ENCODE measurements at regions not wholly inside any gene's neighbourhood (a gene's known extent, or its start where the extent isn't known, plus 50 kb on each side); places are given as distances from the start of the nearest gene placed in this dataset.

DNA sequence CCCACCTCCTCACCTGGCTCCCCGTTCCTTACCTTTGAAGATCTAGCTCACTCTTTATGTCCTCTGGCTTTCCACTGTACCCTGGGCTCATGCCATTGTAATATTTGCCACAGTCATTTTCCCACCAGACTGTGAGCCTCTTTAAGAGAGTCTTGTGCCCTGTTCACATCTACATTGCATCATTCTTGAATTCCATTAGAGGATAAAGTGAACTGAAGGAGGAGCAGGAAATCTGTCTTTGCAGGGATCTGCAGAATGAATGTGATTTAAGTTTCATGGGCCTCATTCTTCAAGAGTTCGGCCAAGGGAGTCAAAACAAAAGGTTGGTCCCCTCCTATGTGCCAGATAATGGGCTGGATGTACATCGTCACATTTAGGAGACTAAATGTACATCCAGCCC is 272.6 kb upstream of the CITED2 start:
- TF ChIP-seq, protein P1, sequence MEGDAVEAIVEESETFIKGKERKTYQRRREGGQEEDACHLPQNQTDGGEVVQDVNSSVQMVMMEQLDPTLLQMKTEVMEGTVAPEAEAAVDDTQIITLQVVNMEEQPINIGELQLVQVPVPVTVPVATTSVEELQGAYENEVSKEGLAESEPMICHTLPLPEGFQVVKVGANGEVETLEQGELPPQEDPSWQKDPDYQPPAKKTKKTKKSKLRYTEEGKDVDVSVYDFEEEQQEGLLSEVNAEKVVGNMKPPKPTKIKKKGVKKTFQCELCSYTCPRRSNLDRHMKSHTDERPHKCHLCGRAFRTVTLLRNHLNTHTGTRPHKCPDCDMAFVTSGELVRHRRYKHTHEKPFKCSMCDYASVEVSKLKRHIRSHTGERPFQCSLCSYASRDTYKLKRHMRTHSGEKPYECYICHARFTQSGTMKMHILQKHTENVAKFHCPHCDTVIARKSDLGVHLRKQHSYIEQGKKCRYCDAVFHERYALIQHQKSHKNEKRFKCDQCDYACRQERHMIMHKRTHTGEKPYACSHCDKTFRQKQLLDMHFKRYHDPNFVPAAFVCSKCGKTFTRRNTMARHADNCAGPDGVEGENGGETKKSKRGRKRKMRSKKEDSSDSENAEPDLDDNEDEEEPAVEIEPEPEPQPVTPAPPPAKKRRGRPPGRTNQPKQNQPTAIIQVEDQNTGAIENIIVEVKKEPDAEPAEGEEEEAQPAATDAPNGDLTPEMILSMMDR (IDR thresholded peaks at IDR 0.05; ENCODE audit: extremely low read depth, insufficient read depth, missing control alignments), result no peak
- in situ Hi-C loops (cut with MboI; ENCODE audit: low pct_unique_long_range_greater_than_20kb, low sequenced_read_pairs, unreplicated experiment), result no loop called here
- no peak for DNase-seq (ENCODE audit: low spot score)

DNA sequence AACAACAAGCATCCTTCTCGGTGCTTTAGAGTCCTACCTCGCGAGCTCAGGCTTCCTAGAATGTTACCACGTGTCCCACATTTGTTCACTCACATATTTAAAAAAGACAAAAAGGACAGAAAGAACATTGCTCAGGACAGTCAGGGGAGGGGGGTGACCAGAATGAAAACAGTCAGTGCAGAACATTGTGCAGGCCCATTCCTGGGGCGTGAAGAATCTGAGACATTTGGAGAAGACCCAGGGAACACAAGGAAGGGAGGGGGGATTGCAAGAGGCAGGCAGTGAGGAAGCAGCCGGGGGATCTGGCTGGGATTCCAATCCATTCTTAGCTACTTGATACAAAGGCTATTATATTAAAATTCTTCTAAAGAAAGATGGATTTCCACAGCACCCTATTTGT is 270.4 kb upstream of the CITED2 start:
- DNase-seq (ENCODE audit: low spot score), result no peak
- in situ Hi-C loops (cut with MboI; ENCODE audit: low pct_unique_long_range_greater_than_20kb, low sequenced_read_pairs, unreplicated experiment), result no loop called here
- TF ChIP-seq, protein P1 (IDR thresholded peaks at IDR 0.05; ENCODE audit: extremely low read depth, insufficient read depth, missing control alignments), result no peak

DNA sequence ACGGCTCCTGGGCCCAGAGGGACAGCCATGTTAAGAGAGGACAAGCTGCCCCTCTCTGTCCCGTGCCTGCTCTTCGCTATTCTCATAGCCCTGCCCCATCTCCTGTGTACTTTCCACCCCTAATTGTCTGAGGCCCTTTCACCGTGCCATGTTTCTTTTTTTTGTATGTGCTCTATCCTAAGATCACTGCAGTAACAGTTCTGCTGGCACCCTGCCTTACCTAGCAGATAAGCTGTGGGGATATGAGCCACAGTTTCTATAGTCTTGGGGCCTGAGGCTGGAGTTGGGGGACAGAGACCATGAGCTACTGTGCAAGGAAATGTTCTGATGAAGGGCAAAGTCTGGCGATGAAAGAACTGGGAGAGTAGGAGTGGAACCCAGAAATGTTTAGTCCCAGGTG is 269.5 kb upstream of the CITED2 start:
- no peak for DNase-seq (ENCODE audit: low spot score)
- in situ Hi-C loops (cut with MboI; ENCODE audit: low pct_unique_long_range_greater_than_20kb, low sequenced_read_pairs, unreplicated experiment), result no loop called here
- TF ChIP-seq, protein P1 (IDR thresholded peaks at IDR 0.05; ENCODE audit: extremely low read depth, insufficient read depth, missing control alignments), result no peak

DNA sequence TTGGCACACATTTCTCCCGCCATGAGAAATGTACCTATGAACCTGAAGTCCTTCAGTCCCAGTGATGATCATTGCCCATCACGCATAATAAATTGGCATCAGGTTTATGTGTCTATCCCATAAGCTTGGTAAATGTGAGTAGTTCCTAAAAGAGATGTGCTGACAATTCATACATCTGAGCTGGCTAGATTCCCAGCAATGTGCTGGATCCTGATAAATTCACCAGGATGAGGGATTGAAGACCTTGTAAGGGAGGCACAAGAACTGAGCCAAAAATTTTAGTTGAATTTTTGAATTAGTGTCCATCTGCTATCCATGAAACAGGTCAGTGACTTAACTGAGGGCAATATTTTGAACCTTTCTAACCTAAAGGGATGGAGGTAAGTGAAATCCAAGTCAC is 267.9 kb upstream of the CITED2 start:
- in situ Hi-C loops (cut with MboI; ENCODE audit: low pct_unique_long_range_greater_than_20kb, low sequenced_read_pairs, unreplicated experiment), result no loop called here
- no peak for DNase-seq (ENCODE audit: low spot score)
- TF ChIP-seq, protein P1 (IDR thresholded peaks at IDR 0.05; ENCODE audit: extremely low read depth, insufficient read depth, missing control alignments), result no peak

GRCh38 chr6:139641376-139641775 is 266.9 kb upstream of the CITED2 start:
- no peak for DNase-seq (ENCODE audit: low spot score)
- in situ Hi-C loops (cut with MboI; ENCODE audit: low pct_unique_long_range_greater_than_20kb, low sequenced_read_pairs, unreplicated experiment), result no loop called here
- TF ChIP-seq, protein P1 (IDR thresholded peaks at IDR 0.05; ENCODE audit: extremely low read depth, insufficient read depth, missing control alignments), result no peak

DNA sequence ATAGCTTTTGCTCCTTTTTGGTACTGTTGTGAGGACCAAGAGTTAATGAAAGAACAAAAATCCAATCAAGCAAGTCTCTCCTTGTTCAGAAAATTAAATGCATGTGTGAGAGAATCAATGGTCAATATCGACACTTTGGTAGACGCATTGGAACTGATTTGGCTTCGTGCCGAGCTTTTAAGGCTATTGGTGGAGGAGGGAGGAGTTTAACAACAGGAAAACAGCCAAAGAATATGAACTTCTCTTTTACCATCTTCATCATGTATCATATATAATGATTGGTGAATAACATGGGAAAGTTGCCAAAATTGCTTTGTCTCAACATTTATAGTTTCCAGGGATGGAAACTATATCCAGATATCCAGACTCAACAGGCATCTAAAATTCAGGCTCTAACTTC is 266.5 kb upstream of the CITED2 start:
- in situ Hi-C loops (cut with MboI; ENCODE audit: low pct_unique_long_range_greater_than_20kb, low sequenced_read_pairs, unreplicated experiment), result no loop called here
- no peak for DNase-seq (ENCODE audit: low spot score)
- TF ChIP-seq, protein P1 (IDR thresholded peaks at IDR 0.05; ENCODE audit: extremely low read depth, insufficient read depth, missing control alignments), result no peak

- in situ Hi-C loops (cut with MboI; ENCODE audit: low pct_unique_long_range_greater_than_20kb, low sequenced_read_pairs, unreplicated experiment), result no loop called here
- peak; percentile 47 for DNase-seq (ENCODE audit: low spot score)
- TF ChIP-seq, protein P1 (IDR thresholded peaks at IDR 0.05; ENCODE audit: extremely low read depth, insufficient read depth, missing control alignments), result no peak
Observed at GRCh38 chr6:139640448-139640847, 266.0 kb upstream of the CITED2 start.
